ENCODE measurements at regions not wholly inside any gene's neighbourhood (a gene's known extent, or its start where the extent isn't known, plus 50 kb on each side); places are given as distances from the start of the nearest gene placed in this dataset.

DNA sequence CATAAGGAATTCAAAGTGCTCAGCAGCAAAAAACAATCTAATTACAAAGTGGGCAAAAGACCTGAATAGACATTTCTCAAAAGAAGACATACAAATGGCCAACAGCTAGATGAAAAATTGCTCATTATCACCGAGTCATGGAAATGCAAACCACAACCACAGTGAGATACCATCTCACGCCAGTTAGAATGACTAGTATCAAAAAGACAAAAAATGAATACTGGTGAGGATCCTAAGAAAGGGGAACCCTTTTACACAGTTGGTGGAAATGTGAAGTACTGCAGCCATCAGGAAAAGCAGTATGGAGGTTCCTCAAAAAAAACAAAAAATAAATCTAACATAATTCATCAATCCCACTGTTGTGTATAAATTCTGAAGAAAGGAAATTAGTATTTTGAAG lies 1206.1 kb downstream of the EFNB2 start (continued):
- TF ChIP-seq, protein P1, sequence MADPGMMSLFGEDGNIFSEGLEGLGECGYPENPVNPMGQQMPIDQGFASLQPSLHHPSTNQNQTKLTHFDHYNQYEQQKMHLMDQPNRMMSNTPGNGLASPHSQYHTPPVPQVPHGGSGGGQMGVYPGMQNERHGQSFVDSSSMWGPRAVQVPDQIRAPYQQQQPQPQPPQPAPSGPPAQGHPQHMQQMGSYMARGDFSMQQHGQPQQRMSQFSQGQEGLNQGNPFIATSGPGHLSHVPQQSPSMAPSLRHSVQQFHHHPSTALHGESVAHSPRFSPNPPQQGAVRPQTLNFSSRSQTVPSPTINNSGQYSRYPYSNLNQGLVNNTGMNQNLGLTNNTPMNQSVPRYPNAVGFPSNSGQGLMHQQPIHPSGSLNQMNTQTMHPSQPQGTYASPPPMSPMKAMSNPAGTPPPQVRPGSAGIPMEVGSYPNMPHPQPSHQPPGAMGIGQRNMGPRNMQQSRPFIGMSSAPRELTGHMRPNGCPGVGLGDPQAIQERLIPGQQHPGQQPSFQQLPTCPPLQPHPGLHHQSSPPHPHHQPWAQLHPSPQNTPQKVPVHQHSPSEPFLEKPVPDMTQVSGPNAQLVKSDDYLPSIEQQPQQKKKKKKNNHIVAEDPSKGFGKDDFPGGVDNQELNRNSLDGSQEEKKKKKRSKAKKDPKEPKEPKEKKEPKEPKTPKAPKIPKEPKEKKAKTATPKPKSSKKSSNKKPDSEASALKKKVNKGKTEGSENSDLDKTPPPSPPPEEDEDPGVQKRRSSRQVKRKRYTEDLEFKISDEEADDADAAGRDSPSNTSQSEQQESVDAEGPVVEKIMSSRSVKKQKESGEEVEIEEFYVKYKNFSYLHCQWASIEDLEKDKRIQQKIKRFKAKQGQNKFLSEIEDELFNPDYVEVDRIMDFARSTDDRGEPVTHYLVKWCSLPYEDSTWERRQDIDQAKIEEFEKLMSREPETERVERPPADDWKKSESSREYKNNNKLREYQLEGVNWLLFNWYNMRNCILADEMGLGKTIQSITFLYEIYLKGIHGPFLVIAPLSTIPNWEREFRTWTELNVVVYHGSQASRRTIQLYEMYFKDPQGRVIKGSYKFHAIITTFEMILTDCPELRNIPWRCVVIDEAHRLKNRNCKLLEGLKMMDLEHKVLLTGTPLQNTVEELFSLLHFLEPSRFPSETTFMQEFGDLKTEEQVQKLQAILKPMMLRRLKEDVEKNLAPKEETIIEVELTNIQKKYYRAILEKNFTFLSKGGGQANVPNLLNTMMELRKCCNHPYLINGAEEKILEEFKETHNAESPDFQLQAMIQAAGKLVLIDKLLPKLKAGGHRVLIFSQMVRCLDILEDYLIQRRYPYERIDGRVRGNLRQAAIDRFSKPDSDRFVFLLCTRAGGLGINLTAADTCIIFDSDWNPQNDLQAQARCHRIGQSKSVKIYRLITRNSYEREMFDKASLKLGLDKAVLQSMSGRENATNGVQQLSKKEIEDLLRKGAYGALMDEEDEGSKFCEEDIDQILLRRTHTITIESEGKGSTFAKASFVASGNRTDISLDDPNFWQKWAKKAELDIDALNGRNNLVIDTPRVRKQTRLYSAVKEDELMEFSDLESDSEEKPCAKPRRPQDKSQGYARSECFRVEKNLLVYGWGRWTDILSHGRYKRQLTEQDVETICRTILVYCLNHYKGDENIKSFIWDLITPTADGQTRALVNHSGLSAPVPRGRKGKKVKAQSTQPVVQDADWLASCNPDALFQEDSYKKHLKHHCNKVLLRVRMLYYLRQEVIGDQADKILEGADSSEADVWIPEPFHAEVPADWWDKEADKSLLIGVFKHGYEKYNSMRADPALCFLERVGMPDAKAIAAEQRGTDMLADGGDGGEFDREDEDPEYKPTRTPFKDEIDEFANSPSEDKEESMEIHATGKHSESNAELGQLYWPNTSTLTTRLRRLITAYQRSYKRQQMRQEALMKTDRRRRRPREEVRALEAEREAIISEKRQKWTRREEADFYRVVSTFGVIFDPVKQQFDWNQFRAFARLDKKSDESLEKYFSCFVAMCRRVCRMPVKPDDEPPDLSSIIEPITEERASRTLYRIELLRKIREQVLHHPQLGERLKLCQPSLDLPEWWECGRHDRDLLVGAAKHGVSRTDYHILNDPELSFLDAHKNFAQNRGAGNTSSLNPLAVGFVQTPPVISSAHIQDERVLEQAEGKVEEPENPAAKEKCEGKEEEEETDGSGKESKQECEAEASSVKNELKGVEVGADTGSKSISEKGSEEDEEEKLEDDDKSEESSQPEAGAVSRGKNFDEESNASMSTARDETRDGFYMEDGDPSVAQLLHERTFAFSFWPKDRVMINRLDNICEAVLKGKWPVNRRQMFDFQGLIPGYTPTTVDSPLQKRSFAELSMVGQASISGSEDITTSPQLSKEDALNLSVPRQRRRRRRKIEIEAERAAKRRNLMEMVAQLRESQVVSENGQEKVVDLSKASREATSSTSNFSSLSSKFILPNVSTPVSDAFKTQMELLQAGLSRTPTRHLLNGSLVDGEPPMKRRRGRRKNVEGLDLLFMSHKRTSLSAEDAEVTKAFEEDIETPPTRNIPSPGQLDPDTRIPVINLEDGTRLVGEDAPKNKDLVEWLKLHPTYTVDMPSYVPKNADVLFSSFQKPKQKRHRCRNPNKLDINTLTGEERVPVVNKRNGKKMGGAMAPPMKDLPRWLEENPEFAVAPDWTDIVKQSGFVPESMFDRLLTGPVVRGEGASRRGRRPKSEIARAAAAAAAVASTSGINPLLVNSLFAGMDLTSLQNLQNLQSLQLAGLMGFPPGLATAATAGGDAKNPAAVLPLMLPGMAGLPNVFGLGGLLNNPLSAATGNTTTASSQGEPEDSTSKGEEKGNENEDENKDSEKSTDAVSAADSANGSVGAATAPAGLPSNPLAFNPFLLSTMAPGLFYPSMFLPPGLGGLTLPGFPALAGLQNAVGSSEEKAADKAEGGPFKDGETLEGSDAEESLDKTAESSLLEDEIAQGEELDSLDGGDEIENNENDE (IDR thresholded peaks at IDR 0.05; ENCODE audit: insufficient replicate concordance, low read length) = no peak
- no peak for TF ChIP-seq RNF2 (IDR thresholded peaks at IDR 0.05; ENCODE audit: borderline replicate concordance, low read depth, low read length, missing control alignments, poor library complexity, severe bottlenecking)
- no peak for TF ChIP-seq CHD2 (IDR thresholded peaks at IDR 0.05; ENCODE audit: low read length)
- TF ChIP-seq EP300 (IDR thresholded peaks at IDR 0.05; ENCODE audit: borderline replicate concordance in 1 of 2, low read depth in 2 of 2, low read length in 2 of 2) = no peak
